ENCODE measurements at regions not wholly inside any gene's neighbourhood (a gene's known extent, or its start where the extent isn't known, plus 50 kb on each side); places are given as distances from the start of the nearest gene placed in this dataset.
A peak's percentile ranks its signal among the peaks of the same experiment; 100 is the strongest.

DNA sequence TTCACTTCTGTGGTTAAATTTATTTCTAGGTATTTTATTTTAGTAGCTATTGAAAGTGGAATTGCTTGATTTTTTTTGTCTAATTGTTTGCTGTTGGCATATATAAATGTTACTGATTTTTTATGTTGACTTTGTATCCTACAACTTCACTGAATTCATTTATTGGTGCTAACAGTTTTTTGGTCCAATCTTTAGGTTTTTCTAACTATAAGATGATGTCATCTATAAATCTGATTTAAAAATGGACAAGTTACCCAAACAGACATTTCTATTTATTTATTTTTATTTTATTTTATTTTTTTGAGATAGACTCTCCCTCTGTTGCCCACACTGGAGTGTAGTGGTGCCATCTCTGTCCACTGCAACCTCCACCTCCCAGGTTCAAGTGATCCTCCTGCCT, 162.3 kb downstream of the COX7C start:
- no peak for DNase-seq (ENCODE audit: low spot score)
- no peak overlapping the region for H3K4me2 ChIP-seq
- TF ChIP-seq, protein P1, sequence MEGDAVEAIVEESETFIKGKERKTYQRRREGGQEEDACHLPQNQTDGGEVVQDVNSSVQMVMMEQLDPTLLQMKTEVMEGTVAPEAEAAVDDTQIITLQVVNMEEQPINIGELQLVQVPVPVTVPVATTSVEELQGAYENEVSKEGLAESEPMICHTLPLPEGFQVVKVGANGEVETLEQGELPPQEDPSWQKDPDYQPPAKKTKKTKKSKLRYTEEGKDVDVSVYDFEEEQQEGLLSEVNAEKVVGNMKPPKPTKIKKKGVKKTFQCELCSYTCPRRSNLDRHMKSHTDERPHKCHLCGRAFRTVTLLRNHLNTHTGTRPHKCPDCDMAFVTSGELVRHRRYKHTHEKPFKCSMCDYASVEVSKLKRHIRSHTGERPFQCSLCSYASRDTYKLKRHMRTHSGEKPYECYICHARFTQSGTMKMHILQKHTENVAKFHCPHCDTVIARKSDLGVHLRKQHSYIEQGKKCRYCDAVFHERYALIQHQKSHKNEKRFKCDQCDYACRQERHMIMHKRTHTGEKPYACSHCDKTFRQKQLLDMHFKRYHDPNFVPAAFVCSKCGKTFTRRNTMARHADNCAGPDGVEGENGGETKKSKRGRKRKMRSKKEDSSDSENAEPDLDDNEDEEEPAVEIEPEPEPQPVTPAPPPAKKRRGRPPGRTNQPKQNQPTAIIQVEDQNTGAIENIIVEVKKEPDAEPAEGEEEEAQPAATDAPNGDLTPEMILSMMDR (IDR thresholded peaks at IDR 0.05), result no peak
- H3K36me3 ChIP-seq, result no peaks in the 10 kb centered on the region
- no peaks in the 10 kb centered on the region for H3K27me3 ChIP-seq
- H3K79me2 ChIP-seq (ENCODE audit: low read depth), result no peaks in the 10 kb centered on the region
- no peak overlapping the region for H3K4me3 Mint-ChIP-seq
- peaks cover 3% of the 10 kb centered on the region for H3K9me3 Mint-ChIP-seq
- H3K4me1 Mint-ChIP-seq, result no peaks in the 10 kb centered on the region
- H2AFZ ChIP-seq (replicated peaks), result no peak overlapping the region
- H3K36me3 Mint-ChIP-seq, result no peaks in the 10 kb centered on the region
- no peaks in the 10 kb centered on the region for H3K9me3 ChIP-seq (ENCODE audit: low read depth)
- H3K27ac Mint-ChIP-seq, result no peak overlapping the region
- H3K4me1 ChIP-seq, result no peaks in the 10 kb centered on the region
- peaks cover 2% of the 10 kb centered on the region for H3K27me3 Mint-ChIP-seq (ENCODE audit: insufficient read depth, low read depth)
- H3K9ac ChIP-seq, result no peak overlapping the region
- H4K20me1 ChIP-seq (ENCODE audit: low read depth), result no peaks in the 10 kb centered on the region
- H3K27ac ChIP-seq, result no peak overlapping the region
- H3F3A ChIP-seq (ENCODE audit: low read depth), result no peaks in the 10 kb centered on the region
- H3K4me3 ChIP-seq, result no peak overlapping the region

GRCh38 chr5:86786955-86787354, 169.2 kb downstream of the COX7C start:
- no peaks in the 10 kb centered on the region for H3K27me3 ChIP-seq
- Mint-ChIP-seq H3K36me3 (no peaks in the 10 kb centered on the region), H3K4me3 (no peak overlapping the region), H3K4me1 (peaks cover 6% of the 10 kb centered on the region), H3K27me3 (ENCODE audit: insufficient read depth, low read depth) (no peaks in the 10 kb centered on the region), H3K9me3 (no peaks in the 10 kb centered on the region), H3K27ac (no peak overlapping the region)
- H3K9me3 ChIP-seq (ENCODE audit: low read depth), result no peaks in the 10 kb centered on the region
- H3K4me2 ChIP-seq, result no peak overlapping the region
- H4K20me1 ChIP-seq (ENCODE audit: low read depth), result no peaks in the 10 kb centered on the region
- no peaks in the 10 kb centered on the region for H3K36me3 ChIP-seq
- no peak overlapping the region for H3K9ac ChIP-seq
- peaks cover 5% of the 10 kb centered on the region for H3K4me1 ChIP-seq
- peak overlapping the region; percentile 21 for H2AFZ ChIP-seq (replicated peaks)
- no peak overlapping the region for H3K27ac ChIP-seq
- H3K79me2 ChIP-seq (ENCODE audit: low read depth), result no peaks in the 10 kb centered on the region
- H3K4me3 ChIP-seq, result no peak overlapping the region
- TF ChIP-seq, protein P1 (IDR thresholded peaks at IDR 0.05), result no peak
- TF ChIP-seq EZH2 (IDR thresholded peaks at IDR 0.05) (no peak), EZH2phosphoT487 (IDR thresholded peaks at IDR 0.05) (no peak)
- H3F3A ChIP-seq (ENCODE audit: low read depth), result no peaks in the 10 kb centered on the region
- DNase-seq (ENCODE audit: low spot score), result peak; percentile 7

DNA sequence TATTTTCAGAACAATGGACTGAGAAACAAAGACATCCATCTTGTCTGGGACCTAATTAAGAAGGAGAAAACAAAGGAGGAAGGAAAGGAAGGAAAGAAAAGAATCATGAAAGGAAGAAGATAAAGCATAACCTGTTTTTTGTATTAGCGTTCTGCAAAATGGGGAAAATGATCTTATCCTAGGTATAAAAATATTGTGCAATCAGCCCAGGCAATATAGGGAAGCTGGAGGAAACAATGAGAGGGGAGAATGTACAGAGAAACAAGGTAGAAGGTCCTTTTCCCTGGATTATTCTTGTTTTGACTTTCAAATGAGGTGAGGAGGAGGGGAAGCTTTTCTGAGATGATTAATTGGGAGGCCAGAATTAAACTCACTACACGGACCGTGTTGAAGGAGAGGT, 177.9 kb downstream of the COX7C start:
- Histone ChIP-seq H3K4me3 (no peak overlapping the region), H3K4me1 (peaks cover 42% of the 10 kb centered on the region), H3K36me3 (no peaks in the 10 kb centered on the region), H2AFZ (replicated peaks) (no peak overlapping the region), H3K27me3 (no peaks in the 10 kb centered on the region), H4K20me1 (ENCODE audit: low read depth) (no peaks in the 10 kb centered on the region), H3K9me3 (ENCODE audit: low read depth) (no peaks in the 10 kb centered on the region), H3K79me2 (ENCODE audit: low read depth) (no peaks in the 10 kb centered on the region), H3K27ac (peak overlapping the region; percentile 68), H3F3A (ENCODE audit: low read depth) (peaks cover 16% of the 10 kb centered on the region), H3K9ac (no peak overlapping the region), H3K4me2 (peak overlapping the region; percentile 54)
- H3K4me1 Mint-ChIP-seq, result peaks cover 10% of the 10 kb centered on the region
- H3K36me3 Mint-ChIP-seq, result no peaks in the 10 kb centered on the region
- H3K27me3 Mint-ChIP-seq (ENCODE audit: insufficient read depth, low read depth), result peaks cover 3% of the 10 kb centered on the region
- TF ChIP-seq, protein P1 (IDR thresholded peaks at IDR 0.05), result no peak
- no peak for TF ChIP-seq EZH2phosphoT487 (IDR thresholded peaks at IDR 0.05)
- H3K9me3 Mint-ChIP-seq, result no peaks in the 10 kb centered on the region
- H3K27ac Mint-ChIP-seq, result no peak overlapping the region
- no peak for DNase-seq (ENCODE audit: low spot score)
- no peak overlapping the region for H3K4me3 Mint-ChIP-seq

GRCh38 chr5:86797677-86798076, 179.9 kb downstream of the COX7C start:
- H3K9ac ChIP-seq, result no peak overlapping the region
- H3K27ac ChIP-seq, result no peak overlapping the region
- H3K4me1 ChIP-seq, result peaks cover 42% of the 10 kb centered on the region
- no peak for TF ChIP-seq EZH2phosphoT487 (IDR thresholded peaks at IDR 0.05)
- no peak for TF ChIP-seq EZH2 (IDR thresholded peaks at IDR 0.05)
- TF ChIP-seq, protein P1 (IDR thresholded peaks at IDR 0.05), result no peak
- H3K9me3 Mint-ChIP-seq, result no peaks in the 10 kb centered on the region
- no peaks in the 10 kb centered on the region for H3K27me3 ChIP-seq
- no peaks in the 10 kb centered on the region for H3K36me3 Mint-ChIP-seq
- H3K79me2 ChIP-seq (ENCODE audit: low read depth), result no peaks in the 10 kb centered on the region
- no peak overlapping the region for H3K27ac Mint-ChIP-seq
- H3K9me3 ChIP-seq (ENCODE audit: low read depth), result no peaks in the 10 kb centered on the region
- no peaks in the 10 kb centered on the region for H4K20me1 ChIP-seq (ENCODE audit: low read depth)
- H2AFZ ChIP-seq (replicated peaks), result peak overlapping the region; percentile 51
- peak; percentile 60 for DNase-seq (ENCODE audit: low spot score)
- peaks cover 16% of the 10 kb centered on the region for H3F3A ChIP-seq (ENCODE audit: low read depth)
- H3K27me3 Mint-ChIP-seq (ENCODE audit: insufficient read depth, low read depth), result peaks cover 3% of the 10 kb centered on the region
- H3K36me3 ChIP-seq, result no peaks in the 10 kb centered on the region
- no peak overlapping the region for H3K4me3 Mint-ChIP-seq
- H3K4me3 ChIP-seq, result no peak overlapping the region
- no peak overlapping the region for H3K4me2 ChIP-seq
- H3K4me1 Mint-ChIP-seq, result peaks cover 10% of the 10 kb centered on the region
